HL-60 (cell line): ENCODE measurements at regions not wholly inside any gene's neighbourhood (a gene's known extent, or its start where the extent isn't known, plus 50 kb on each side); places are given as distances from the start of the nearest gene placed in this dataset.

Experiments
- DNase-seq, 2 experiments: peaks; one replicate each; pipeline ENCODE4 v3.0.0-alpha.2; 2010 to 2020; ENCODE audit warnings: low read depth in 1 of 2, low spot score in 1 of 2
- H3K27ac ChIP-seq: fragments of 250-450 bp; sonication (Bioruptor Pico); replicated peaks from 2 replicates; pipeline ENCODE4 v1.5.1; 2020; ENCODE audit warnings: mild to moderate bottlenecking, moderate library complexity
- H3K27me3 ChIP-seq: fragments of 250-450 bp; sonication (Bioruptor Pico); 2 replicates; pipeline ENCODE4 v1.5.1; 2021; ENCODE audit warnings: mild to moderate bottlenecking, moderate library complexity; ENCODE audit not compliant: insufficient read depth, poor library complexity, severe bottlenecking
- H3K4me3 ChIP-seq: replicated peaks from 2 replicates; pipeline ENCODE4 v1.5.1; 2011; ENCODE audit warnings: mild to moderate bottlenecking, control low read depth, low read length; ENCODE audit not compliant: insufficient read depth
- CTCF ChIP-seq: IDR thresholded peaks from one replicate; pipeline ENCODE4 v1.5.1; 2011; ENCODE audit warnings: low read length, control low read depth, inconsistent platforms; ENCODE audit not compliant: insufficient read depth
- GABPA ChIP-seq: IDR thresholded peaks from 2 replicates; pipeline ENCODE4 v1.6.1; 2012; ENCODE audit warnings: low read depth
- POLR2AphosphoS5 ChIP-seq: IDR thresholded peaks from 2 replicates; pipeline ENCODE4 v1.6.1; 2012; ENCODE audit warnings: low read depth
- REST ChIP-seq: IDR thresholded peaks from 2 replicates; pipeline ENCODE4 v1.6.1; 2012; ENCODE audit warnings: low read depth; ENCODE audit not compliant: insufficient replicate concordance
- SPI1 ChIP-seq: IDR thresholded peaks from 2 replicates; pipeline ENCODE4 v1.6.1; 2012; ENCODE audit warnings: low read depth, mild to moderate bottlenecking, borderline replicate concordance

- no peak for DNase-seq
- TF ChIP-seq SPI1 (no peak), REST (no peak), GABPA (no peak), POLR2AphosphoS5 (no peak), CTCF (no peak)
- Histone ChIP-seq H3K27me3 (no peaks in the 10 kb centered on the region), H3K27ac (no peak overlapping the region), H3K4me3 (no peak overlapping the region)
These were observed 2748.8 kb upstream of the PCDH20 start for GRCh38 chr13:64164435-64164834.

GRCh38 chr13:64160479-64160878 lies 2744.8 kb upstream of the PCDH20 start:
- DNase-seq, result no peak
- TF ChIP-seq REST (no peak), GABPA (no peak), CTCF (no peak), POLR2AphosphoS5 (no peak), SPI1 (no peak)
- no peaks in the 10 kb centered on the region for H3K27me3 ChIP-seq
- no peak overlapping the region for H3K27ac ChIP-seq
- H3K4me3 ChIP-seq, result no peak overlapping the region

GRCh38 chr13:64158908-64159307 lies 2743.3 kb upstream of the PCDH20 start:
- no peak for TF ChIP-seq POLR2AphosphoS5
- no peak for TF ChIP-seq CTCF
- no peak for TF ChIP-seq SPI1
- no peak for TF ChIP-seq REST
- no peak for TF ChIP-seq GABPA
- H3K27me3 ChIP-seq, result no peaks in the 10 kb centered on the region
- no peak overlapping the region for H3K27ac ChIP-seq
- no peak for DNase-seq
- no peak overlapping the region for H3K4me3 ChIP-seq
